ENCODE measurements at regions not wholly inside any gene's neighbourhood (a gene's known extent, or its start where the extent isn't known, plus 50 kb on each side); places are given as distances from the start of the nearest gene placed in this dataset.

DNA sequence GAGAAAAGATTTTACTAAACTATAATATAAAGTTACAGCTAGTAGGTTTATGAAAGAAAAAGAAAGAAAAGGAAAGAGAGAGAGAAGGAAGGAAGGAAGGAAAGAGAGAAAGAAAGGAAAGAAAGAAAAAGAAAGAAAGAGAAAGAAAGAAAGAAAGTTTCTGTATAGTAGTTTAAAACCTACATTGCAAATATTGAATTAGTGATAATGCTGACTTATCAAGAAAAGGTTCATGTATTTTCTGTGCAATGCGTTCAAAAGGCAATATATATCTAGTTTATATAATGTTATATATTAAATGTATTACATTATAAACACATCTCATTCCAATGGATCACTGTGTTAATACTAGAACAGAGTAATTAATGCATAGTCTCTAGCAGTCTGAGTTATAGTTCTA lies 648.4 kb downstream of the ZBBX start:
- no peaks in the 10 kb centered on the region for H3K27me3 Mint-ChIP-seq (ENCODE audit: low read depth in 3 of 3)
- H3K4me3 Mint-ChIP-seq = no peak overlapping the region
- Histone ChIP-seq H3K9ac (ENCODE audit: insufficient read depth, low read length, poor library complexity, severe bottlenecking) (no peak overlapping the region), H3K27ac (ENCODE audit: low read depth in 1 of 2, low read length in 2 of 2) (no peak overlapping the region), H4K20me1 (ENCODE audit: insufficient read depth, low read length) (no peaks in the 10 kb centered on the region), H3K36me3 (replicated peaks in 1 of 2; ENCODE audit: control insufficient read depth in 1 of 2, insufficient read depth in 2 of 2, low read length in 2 of 2) (no peaks in the 10 kb centered on the region), H3K79me2 (ENCODE audit: insufficient read depth, low read length) (no peaks in the 10 kb centered on the region), H3K27me3 (ENCODE audit: control insufficient read depth in 2 of 2, insufficient read depth in 2 of 2, low read length in 2 of 2) (no peaks in the 10 kb centered on the region), H3K9me3 (replicated peaks in 1 of 2; ENCODE audit: control insufficient read depth in 1 of 2, insufficient read depth in 1 of 2, low read length in 2 of 2) (peaks cover 0 to 11% of the 10 kb centered on the region in 2 donors), H3K4me3 (replicated peaks in 1 of 3; ENCODE audit: low read depth in 2 of 3, low read length in 3 of 3) (no peak overlapping the region), H2AFZ (ENCODE audit: insufficient read depth, low read depth, low read length, poor library complexity, severe bottlenecking) (no peak overlapping the region), H3K4me2 (replicated peaks; ENCODE audit: extremely low read depth, low read length, poor library complexity, severe bottlenecking) (no peak overlapping the region), H3K4me1 (ENCODE audit: control insufficient read depth in 1 of 2, insufficient read depth in 2 of 2, low read length in 2 of 2) (no peaks in the 10 kb centered on the region)
- no peaks in the 10 kb centered on the region for H3K36me3 Mint-ChIP-seq
- H3K9me3 Mint-ChIP-seq = peaks cover 2 to 10% (median 4%) of the 10 kb centered on the region in 7 donors
- no peak overlapping the region for H3K27ac Mint-ChIP-seq
- H3K4me1 Mint-ChIP-seq = no peaks in the 10 kb centered on the region
- DNase-seq = no peak
- intact Hi-C loops (cut with micrococcal nuclease) = no loop called here
- TF ChIP-seq, protein P1, sequence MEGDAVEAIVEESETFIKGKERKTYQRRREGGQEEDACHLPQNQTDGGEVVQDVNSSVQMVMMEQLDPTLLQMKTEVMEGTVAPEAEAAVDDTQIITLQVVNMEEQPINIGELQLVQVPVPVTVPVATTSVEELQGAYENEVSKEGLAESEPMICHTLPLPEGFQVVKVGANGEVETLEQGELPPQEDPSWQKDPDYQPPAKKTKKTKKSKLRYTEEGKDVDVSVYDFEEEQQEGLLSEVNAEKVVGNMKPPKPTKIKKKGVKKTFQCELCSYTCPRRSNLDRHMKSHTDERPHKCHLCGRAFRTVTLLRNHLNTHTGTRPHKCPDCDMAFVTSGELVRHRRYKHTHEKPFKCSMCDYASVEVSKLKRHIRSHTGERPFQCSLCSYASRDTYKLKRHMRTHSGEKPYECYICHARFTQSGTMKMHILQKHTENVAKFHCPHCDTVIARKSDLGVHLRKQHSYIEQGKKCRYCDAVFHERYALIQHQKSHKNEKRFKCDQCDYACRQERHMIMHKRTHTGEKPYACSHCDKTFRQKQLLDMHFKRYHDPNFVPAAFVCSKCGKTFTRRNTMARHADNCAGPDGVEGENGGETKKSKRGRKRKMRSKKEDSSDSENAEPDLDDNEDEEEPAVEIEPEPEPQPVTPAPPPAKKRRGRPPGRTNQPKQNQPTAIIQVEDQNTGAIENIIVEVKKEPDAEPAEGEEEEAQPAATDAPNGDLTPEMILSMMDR (IDR thresholded peaks at IDR 0.05) = no peak
- no CpG with 5 or more reads among the region's 1 CpG for WGBS (ENCODE audit: insufficient coverage)

- no peaks in the 10 kb centered on the region for H3K27me3 Mint-ChIP-seq (ENCODE audit: low read depth in 3 of 3)
These were observed 658.6 kb downstream of the ZBBX start for GRCh38 chr3:166721466-166721865.

More at GRCh38 chr3:166721466-166721865, 658.6 kb downstream of the ZBBX start:
- Mint-ChIP-seq H3K4me1 (no peaks in the 10 kb centered on the region), H3K36me3 (no peaks in the 10 kb centered on the region), H3K9me3 (peaks cover 0 to 4% (median 2%) of the 10 kb centered on the region in 7 donors), H3K4me3 (no peak overlapping the region), H3K27ac (no peak overlapping the region)
- no peak overlapping the region for H3K4me3 ChIP-seq (replicated peaks in 1 of 3; ENCODE audit: low read depth in 2 of 3, low read length in 3 of 3)
- H2AFZ ChIP-seq (ENCODE audit: insufficient read depth, low read depth, low read length, poor library complexity, severe bottlenecking) = no peak overlapping the region
- no peak for DNase-seq
- H4K20me1 ChIP-seq (ENCODE audit: insufficient read depth, low read length) = no peaks in the 10 kb centered on the region
- H3K9me3 ChIP-seq (replicated peaks in 1 of 2; ENCODE audit: control insufficient read depth in 1 of 2, insufficient read depth in 1 of 2, low read length in 2 of 2) = no peaks in the 10 kb centered on the region
- H3K36me3 ChIP-seq (replicated peaks in 1 of 2; ENCODE audit: control insufficient read depth in 1 of 2, insufficient read depth in 2 of 2, low read length in 2 of 2) = no peaks in the 10 kb centered on the region
- no peak overlapping the region for H3K27ac ChIP-seq (ENCODE audit: low read depth in 1 of 2, low read length in 2 of 2)
- H3K79me2 ChIP-seq (ENCODE audit: insufficient read depth, low read length) = no peaks in the 10 kb centered on the region
- intact Hi-C loops (cut with micrococcal nuclease) = no loop called here
- H3K4me1 ChIP-seq (ENCODE audit: control insufficient read depth in 1 of 2, insufficient read depth in 2 of 2, low read length in 2 of 2) = no peaks in the 10 kb centered on the region
- no peak overlapping the region for H3K4me2 ChIP-seq (replicated peaks; ENCODE audit: extremely low read depth, low read length, poor library complexity, severe bottlenecking)
- no peak overlapping the region for H3K9ac ChIP-seq (ENCODE audit: insufficient read depth, low read length, poor library complexity, severe bottlenecking)
- H3K27me3 ChIP-seq (ENCODE audit: control insufficient read depth in 2 of 2, insufficient read depth in 2 of 2, low read length in 2 of 2) = no peaks in the 10 kb centered on the region
- TF ChIP-seq, protein P1 (IDR thresholded peaks at IDR 0.05) = no peak

Data from CD14-positive monocyte (primary cell).